NCI-H69 (cell line): ENCODE measurements at regions not wholly inside any gene's neighbourhood (a gene's known extent, or its start where the extent isn't known, plus 50 kb on each side); places are given as distances from the start of the nearest gene placed in this dataset.
"Not testable (repeated sequence)": the region's sequence is repeated elsewhere in the genome, so short reads cannot be mapped to it uniquely, and the experiment has no call there.

Source experiments
- DNase-seq: peaks from one replicate; lab custom pipeline; 2025; lab: John Stamatoyannopoulos, UW

DNA sequence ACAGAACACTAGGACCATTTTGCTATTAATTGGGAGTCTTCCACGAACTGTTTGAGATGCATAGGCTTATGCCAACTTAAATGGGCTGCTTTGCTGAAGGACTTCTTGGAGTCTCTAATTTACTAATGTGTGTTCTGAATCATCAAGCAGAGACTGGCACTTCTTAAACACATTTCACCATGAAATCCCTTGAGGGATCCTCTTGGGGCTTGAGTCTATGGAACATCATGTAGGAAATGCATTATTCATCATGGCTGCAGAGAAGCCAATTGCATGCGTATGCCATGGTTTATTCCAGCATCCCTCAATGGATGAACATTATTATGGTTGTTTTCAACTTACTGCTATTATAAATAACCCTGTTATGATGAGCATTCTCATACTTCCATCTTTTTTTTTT lies 73.4 kb downstream of the FGD2 start:
- no peak for DNase-seq

DNA sequence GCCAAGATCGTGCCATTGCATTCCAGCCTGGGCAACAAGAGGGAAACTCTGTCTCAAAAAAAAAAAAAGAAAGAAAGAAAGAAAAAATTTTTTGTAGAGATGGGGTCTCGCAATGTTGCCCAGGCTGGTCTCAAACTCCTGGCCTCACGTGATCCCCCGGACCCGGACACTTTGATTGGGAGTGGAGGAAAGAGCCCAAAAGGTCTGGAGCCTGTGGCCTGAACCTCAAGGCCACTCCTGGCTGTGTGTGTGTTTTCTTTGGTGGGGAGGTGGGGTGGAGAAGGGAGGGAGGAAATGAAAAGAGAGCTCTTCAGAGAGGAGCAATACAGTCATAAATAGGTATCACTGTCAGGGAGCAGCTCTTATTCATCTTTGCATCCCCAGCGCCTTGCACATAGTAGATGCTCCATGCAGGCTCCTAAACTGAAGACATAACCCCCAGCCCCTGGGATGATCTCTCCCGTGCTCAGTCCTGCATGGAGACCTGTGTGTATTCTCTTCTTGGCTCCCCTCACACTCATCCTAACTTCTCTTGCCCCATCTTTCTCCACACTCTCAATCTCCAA lies 75.7 kb downstream of the FGD2 start:
- DNase-seq = no peak

DNA sequence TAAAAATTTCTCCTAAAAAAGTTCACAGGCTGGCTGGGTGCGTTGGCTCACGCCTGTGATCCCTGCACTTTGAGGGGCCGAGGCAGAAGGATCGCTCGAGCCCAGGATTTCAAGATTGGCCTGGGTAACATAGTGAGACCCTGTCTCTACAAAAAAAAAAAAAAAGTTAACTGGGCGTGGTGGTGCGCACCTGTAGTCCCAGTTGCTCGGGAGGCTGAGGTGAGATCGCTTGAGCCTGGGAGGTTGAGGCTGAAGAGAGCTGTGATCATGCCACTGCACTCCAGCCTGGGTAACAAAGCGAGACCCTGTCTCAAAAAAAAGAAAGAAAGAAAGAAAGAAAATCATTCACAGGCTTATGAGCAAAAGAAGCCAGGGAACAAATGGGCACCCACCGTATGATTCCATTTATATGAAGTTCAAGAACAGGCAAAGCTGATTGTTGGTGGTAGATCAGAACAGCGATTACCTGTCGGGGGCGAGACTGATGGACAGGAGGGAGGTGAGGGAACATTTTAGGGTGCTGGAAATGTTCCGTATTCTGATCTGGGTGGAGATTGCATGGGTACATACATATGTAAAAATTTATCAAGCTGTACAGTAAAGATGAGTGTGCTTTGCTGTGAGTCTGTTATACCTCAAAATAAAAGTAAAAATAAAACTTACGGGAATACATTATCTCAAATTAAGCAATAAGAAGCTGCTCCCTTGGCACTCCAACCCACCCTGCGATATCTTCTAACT lies 77.1 kb downstream of the FGD2 start:
- DNase-seq = no peak

DNA sequence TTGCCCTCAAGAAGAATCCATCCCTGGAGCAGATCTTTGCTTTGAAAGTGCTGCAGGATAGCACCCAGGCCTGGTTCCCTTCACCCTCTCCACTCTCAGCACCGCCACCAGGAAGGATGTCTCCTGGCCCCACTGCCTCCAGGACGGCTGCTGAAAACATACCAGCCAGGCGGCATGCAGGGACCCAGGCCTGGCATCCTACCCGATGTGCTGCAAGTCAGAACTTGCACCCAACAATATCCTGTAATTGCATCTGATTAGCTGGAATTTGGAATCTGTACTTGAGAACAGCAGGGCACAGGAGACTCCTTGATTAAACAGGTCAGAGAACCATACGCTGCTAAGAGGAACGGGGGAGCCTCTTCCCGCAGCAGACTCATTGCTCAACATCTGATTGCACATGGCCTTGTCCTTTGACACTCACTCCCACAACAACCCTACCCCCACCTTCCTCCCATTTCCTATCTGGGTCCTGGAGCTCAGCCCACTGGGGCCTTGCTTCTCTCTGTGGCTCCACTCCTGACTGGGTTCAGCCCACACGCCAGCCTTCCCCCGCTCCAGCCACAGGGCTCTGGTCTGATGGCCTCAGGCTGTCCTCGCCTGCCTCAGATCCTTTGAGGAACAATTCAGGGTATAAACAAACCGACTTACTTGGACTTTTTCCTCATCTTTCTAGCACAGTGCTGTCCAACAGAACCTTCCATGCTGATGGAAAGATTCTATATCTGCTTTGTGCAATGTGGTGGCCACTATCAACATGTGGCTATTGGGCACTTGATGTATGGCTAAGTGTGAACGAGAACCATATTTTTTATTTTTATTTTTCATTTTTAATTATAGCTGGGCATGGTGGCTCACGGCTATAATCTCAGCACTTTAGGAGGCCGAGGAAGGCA lies 78.0 kb downstream of the FGD2 start:
- DNase-seq = peak; percentile 92

DNA sequence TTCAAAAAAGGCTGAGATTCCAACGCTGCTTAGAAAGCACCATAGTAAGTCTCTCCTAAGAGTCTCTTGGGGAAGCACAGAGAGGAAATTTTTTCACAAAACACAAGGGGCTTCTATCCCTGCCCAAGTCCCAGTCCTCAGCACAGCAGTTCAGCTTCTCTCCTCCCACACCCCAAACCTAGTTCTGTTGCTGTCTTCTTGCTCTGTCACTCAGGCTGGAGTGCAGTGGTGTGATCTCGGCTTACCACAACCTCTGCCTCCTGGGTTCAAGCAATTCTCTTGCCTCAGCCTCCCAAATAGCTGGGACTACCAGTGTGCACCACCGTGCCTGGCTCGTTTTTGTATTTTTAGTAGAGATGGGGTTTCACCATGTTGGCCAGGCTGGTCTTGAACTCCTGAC lies 79.2 kb downstream of the FGD2 start:
- DNase-seq = not testable (repeated sequence)

DNA sequence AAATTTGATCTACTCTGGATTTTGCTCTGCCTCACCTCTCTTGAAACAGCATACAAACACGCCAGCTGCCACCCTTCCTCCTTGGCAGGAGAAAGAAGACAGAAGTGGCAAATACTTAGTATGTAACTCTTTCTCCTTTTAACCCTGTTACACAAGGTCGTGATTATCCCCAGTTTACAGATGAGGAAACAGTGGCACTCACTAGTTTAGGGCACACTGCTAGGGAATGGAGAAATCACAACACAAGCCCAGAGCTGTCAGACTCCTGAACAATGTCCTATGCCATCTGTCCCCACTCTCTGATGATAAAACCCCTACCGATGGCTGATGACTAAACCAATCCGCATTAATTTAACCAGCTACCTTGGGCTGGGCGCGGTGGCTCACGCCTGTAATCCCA lies 79.7 kb downstream of the FGD2 start:
- peak; percentile 32 for DNase-seq

DNA sequence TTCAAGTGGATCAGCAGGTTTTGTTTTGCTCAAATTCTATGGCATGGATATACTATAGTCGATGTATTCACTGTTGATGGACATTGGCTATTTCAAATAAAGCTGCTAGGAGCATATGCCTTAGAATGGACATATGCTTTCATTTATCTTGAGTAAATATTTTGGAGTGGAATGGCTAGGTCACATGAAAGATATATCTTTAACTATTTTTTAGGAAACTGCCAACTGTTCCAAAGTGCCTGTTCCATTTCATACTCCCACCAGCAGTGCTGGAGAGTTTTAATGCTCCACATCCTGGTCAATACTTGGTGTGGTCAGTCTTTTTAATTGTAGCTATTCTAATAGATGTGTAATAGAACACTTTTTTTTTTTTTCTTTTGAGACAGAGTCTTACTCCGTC lies 81.1 kb upstream of the PIM1 start:
- DNase-seq = peak; percentile 32

DNA sequence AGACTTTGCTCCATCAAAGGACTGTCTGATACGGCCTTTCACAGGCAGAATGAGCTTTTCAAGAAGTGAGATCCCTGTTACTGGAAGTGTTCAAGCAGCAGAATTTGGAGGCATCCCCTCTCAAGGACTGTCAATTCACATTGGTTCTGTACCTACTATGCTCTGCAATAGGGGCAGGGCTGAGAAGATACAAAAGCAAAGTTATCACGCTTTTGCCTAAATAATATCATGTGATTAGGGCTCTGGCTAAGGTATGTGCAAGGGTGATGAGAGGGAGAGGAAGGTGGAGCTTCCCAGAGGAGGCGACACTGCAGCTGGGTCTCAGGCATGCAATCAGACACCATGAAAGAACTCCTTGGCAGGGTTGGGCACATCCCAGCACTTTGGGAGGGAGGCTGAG lies 80.2 kb upstream of the PIM1 start:
- no peak for DNase-seq

DNA sequence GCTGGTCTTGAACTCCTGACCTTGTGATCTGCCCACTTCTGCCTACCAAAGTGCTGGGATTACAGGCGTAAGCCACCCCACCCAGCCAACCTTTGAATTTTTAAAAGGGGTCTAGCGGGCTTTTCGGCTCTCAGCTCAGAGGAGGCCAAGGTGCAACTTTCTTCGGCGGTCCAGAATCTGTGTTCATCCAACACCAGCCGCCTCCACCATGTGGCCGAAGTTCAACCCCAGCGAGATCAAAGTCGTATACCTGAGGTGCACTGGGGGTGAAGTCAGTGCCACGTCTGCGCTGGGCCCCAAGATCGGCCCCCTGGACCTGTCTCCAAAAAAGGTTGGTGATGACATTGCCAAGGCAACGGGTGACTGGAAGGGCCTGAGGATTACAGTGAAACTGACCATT lies 78.8 kb upstream of the PIM1 start:
- DNase-seq = not testable (repeated sequence)

DNA sequence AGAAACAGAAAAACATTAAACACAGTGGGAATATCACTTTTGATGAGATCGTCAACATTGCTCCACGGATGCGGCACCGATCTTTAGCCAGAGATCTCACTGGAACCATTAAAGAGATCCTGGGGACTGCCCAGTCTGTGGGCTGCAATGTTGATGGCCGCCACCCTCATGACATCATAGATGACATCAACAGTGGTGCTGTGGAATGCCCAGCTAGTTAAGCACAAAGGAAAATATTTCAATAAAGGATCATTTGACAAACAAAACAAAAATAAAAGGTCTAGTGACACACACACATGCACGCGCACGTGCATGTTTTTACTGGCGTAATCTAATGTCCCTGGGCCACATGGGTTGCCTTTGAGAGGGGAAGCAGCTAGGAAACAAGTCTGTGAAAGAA lies 78.4 kb upstream of the PIM1 start:
- not testable (repeated sequence) for DNase-seq

DNA sequence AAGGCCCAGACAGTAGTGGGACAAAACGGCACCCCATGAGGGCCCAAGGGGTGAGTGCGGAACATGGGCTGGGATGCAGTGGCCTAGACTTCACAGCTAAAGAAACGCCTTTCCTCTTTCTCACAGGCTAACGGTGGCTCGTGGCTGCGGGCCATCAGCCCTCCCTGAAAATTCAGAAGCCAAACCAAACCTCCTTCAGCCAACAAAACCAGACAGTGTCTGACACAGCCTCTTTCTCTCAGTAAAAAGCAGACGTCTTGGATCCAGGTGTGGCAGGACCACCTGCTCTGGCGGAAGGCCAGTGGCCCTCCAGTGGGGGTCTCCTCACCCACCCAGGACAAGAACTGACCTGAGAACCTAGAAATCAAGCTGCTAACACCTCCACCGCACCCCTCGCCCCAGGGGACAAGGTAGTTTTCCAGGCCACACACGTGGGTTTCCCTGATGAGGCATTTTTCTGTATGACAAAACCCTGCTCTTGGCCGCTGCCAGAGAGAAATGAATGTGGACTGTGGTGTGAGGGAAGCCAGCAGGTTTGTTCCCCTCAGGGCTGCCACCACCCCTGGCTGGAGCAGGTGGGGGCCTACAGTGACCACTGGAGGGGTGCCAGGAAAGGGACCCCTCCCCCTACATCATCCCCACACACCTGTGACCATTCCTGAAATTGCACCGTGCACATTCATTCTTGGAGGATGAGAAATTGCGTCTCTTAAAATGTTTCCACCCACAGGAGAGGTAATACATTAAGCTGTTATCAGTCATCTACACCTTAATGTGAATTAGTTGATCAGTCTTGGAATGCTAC lies 76.8 kb upstream of the PIM1 start:
- DNase-seq = peak; percentile 45

DNA sequence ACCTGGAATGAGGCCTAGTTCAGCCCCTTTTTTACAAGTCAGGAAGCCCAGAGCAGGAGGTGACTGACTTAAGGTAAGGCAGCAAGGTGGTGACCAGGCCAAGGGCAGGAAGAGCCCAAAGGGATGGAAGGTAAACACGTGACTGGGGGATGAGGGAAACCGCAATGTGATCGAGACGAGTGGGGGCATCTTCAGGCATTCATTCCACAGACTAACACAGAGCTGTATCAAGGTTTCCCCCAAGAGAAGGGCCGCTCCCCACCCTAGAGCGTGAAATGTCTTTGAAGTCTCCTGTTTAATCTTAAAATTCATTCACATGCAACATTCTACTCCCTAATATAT lies 76.3 kb upstream of the PIM1 start:
- DNase-seq = no peak

DNA sequence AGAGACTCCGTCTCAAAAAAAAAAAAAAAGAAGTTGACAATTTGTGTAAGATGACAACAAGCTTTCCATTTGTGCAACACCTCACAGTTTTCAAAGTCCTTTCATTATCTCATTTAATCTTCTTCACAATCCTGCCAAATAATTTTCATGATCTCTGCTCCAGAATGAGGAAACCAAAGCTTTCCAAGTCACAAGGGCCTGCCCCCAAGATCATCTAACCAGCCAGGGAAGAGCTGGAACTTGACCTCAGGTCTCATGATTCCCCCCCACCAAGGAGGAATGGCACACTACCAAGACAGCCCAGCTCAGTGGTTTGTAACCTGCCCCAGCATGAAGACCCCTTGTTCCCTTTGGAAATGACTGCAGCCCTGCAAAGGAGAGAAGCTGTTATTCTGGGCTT lies 74.0 kb upstream of the PIM1 start:
- no peak for DNase-seq

DNA sequence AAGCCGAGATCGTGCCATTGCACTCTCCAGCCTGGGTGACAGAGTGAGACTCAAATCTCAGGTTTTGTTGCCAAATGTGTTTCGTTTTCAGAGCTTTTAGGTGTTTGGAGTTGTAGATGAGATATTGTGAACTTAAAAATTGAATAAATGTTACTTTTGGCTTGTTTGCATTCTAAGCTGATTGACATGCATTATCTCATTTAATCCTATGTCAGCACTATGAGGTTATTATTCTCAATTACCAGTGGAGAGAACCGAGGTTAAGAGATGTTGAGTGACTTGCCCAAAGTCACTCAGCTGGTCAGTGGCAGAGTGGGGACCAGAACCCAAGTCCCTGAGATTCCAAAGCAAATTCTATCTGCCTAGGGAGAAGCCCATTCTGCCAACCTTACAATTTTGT lies 72.6 kb upstream of the PIM1 start:
- DNase-seq = no peak

DNA sequence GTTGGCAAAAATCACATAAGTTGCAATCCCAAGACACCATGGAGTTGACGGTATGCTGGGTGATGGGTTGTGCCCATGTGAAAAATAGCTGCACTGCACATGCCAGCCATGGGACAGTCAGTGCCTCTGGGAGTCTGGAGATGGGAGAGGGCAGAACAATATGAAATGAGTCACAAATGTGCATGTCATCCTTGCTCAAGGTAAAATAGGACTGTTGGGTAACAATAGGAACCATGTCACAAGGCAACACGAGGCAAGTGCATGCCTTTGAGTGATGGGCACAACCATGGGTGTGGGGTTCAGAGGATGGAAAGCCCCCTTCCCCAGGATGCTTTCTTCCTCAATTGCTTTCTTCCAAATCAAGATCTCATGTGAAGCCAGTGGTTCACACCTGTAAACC lies 70.5 kb upstream of the PIM1 start:
- DNase-seq = no peak

DNA sequence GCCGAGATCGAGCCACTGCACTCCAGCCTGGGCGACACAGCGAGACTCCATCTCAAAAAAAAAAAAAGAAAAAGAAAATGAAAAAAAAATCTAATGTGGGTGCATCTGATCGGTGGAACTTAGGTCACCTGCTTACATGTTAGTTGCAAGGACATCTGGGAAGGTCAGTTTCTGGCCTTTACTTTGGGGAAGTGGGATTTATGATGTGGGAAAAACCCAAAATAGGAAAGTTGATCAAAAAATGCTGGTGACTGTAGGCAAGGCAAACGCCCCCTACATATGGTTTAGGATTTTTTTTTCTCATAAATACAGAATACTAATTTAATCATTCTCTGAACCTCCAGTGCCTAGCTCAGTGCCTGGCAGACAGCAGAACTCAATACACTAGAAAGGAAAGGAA lies 69.2 kb upstream of the PIM1 start:
- no peak for DNase-seq

DNA sequence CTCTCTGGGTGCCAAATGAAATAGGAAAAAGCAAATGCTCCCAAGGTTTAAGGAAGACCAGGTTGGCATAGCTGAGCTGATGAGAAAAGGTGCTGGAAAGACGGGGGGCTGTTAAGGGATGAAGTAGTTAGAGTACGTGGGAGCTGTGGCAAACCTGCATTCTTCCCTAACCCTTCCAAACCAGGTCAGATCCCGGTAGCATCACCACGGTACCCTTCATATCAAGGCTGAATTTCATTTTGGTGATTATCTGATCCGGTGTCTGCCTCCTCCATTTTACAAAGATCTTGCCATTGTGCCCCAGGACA lies 68.0 kb upstream of the PIM1 start:
- DNase-seq = no peak

DNA sequence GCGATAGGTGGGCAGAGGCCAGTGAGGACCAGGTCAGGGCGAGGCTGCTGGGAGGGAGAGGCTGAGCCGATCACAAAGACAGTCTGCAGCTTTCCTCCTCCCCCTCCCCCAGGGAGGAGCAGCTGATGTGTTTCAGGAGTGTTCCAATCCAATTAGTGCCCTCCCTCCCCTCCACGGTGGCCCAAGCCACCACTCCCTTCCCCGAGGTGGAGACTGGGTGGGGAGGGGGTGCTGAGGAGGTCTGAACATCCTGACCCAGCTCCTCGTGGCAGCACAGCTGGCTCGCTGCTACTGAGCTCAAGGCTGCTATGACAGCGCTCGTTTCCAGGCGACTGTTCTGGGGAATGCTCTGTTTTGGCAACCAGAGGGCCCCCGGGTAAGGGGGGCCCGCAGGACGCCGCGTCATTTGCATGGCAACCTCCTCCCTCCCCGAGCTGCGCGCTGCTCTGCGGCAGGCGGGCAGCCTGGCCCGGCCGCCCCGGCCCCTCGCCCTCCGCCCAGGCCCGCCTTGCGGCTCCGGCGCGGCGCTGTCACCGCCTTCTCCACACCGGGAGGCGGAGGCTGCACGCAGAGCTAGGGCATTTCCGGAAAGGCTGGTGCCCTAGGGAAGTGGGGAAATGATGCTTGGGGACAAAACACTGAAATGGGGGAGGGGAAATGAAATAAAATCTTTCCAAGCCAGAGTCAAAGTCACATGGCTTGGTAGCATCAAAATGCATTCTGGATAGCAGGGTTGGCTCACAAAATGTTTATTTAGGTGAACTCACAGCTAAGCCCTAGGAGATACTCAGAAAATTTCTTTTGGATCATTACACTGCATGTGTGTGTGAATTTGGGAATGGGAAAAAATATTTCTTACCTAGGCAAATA lies 67.4 kb upstream of the PIM1 start:
- peak; percentile 99 for DNase-seq

DNA sequence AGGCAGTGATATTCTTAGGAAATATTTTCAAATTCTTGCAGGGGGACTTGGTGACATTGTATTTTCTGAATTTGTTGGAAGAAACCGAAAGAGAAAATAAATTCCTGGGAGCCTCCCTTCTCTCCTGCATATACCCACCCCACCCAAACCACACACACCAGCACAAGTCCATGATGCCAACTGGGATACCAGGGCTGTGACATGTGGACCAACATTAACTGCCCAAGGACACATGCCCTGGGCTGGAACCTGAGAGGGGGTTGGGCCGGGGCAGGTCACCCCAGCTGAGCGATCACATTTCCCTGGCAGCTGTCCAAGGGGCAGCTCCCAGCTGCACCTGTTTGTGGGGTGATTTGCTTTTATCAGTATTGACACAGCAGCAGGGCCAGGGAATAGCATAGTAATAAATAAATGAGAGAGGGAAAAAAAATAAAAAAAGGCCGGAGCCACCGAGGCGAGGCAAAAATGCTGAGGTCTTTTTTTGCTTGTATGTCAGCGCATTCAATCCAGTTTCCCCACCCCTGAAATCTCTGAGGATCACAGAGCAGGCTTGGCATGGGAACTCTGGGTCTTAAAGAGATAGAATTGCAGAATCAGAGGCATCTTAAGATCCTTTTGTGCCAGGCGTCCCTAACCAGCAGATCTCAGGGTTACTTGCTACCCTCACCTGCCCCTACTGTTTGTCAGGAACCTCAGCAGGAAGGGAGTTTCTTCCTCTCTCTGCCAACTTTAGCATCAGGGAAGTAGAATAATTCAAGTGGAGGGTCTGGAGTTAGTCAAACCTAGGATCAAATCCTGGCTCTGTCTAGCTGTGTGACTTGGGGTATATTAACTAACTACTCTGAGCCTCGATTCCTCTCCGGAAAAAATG lies 66.5 kb upstream of the PIM1 start:
- peak; percentile 94 for DNase-seq

DNA sequence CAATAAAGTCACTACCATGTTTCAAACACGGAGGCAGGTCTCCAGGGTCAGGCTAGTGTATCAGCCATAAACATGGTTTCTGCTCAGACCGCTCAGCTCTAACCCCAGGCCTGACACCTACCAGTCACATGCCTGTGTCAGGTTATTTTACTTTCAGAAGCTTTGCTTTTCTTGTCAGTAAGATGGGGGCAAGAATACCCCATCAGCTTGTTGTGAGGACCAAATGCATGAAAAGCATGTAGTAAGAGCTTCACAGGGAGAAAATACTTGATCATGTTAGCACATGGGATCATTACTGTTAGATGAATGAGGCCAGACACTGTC lies 65.2 kb upstream of the PIM1 start:
- DNase-seq = no peak
